ENCODE measurements at regions not wholly inside any gene's neighbourhood (a gene's known extent, or its start where the extent isn't known, plus 50 kb on each side); places are given as distances from the start of the nearest gene placed in this dataset.

DNA sequence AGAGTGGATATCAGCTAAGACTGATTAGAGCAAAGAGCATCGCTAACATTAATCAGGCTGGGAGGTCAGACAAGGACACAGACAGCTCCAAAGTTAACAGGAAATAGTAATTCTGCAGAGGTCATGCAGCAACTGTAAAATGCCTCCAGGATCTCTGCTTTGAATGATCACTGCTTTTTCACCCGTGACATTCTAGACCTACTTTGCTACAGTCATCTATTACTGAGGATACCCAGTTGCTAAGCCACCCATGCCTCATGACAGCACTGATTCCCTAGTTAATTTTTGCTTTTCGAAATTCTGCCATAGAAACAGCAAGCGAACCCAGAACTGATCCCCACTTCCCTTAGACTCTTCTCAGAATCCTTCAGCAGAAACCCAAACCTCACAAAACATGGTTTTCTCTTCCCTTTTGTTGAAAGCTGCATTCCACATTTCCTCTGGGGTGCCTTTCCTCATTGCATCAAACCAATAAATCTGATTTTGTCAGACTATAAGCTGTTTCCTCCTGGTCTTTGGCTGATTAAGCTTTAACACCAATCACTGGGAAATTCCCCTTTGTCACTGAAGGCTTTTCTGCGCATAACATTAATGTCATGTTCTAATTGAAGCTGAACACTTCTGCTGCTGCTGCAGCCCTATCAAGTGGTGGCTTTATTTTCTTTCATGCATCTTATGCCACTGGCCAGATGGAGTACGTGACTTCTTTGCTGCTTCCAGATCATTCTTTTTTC, 201.1 kb upstream of the CHD1 start:
- TF ChIP-seq MAX (IDR thresholded peaks at IDR 0.05; ENCODE audit: low read depth) (no peak), SMC3 (IDR thresholded peaks at IDR 0.05; ENCODE audit: low read depth, low read length) (no peak), ZBTB33 (IDR thresholded peaks at IDR 0.05; ENCODE audit: borderline replicate concordance, low read depth) (no peak), EZH2phosphoT487 (IDR thresholded peaks at IDR 0.05; ENCODE audit: borderline replicate concordance, low read depth) (no peak), EP300 (IDR thresholded peaks at IDR 0.05; ENCODE audit: borderline replicate concordance in 1 of 2, low read depth in 1 of 2, low read length in 1 of 2) (no peak), MXI1 (IDR thresholded peaks at IDR 0.05; ENCODE audit: low read depth, low read length) (no peak)
- TF ChIP-seq, protein P1, sequence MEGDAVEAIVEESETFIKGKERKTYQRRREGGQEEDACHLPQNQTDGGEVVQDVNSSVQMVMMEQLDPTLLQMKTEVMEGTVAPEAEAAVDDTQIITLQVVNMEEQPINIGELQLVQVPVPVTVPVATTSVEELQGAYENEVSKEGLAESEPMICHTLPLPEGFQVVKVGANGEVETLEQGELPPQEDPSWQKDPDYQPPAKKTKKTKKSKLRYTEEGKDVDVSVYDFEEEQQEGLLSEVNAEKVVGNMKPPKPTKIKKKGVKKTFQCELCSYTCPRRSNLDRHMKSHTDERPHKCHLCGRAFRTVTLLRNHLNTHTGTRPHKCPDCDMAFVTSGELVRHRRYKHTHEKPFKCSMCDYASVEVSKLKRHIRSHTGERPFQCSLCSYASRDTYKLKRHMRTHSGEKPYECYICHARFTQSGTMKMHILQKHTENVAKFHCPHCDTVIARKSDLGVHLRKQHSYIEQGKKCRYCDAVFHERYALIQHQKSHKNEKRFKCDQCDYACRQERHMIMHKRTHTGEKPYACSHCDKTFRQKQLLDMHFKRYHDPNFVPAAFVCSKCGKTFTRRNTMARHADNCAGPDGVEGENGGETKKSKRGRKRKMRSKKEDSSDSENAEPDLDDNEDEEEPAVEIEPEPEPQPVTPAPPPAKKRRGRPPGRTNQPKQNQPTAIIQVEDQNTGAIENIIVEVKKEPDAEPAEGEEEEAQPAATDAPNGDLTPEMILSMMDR (IDR thresholded peaks at IDR 0.05): no peak

All from SK-N-SH (cell line).